ENCODE measurements at regions not wholly inside any gene's neighbourhood (a gene's known extent, or its start where the extent isn't known, plus 50 kb on each side); places are given as distances from the start of the nearest gene placed in this dataset.
"Not testable (repeated sequence)": the region's sequence is repeated elsewhere in the genome, so short reads cannot be mapped to it uniquely, and the experiment has no call there.

DNA sequence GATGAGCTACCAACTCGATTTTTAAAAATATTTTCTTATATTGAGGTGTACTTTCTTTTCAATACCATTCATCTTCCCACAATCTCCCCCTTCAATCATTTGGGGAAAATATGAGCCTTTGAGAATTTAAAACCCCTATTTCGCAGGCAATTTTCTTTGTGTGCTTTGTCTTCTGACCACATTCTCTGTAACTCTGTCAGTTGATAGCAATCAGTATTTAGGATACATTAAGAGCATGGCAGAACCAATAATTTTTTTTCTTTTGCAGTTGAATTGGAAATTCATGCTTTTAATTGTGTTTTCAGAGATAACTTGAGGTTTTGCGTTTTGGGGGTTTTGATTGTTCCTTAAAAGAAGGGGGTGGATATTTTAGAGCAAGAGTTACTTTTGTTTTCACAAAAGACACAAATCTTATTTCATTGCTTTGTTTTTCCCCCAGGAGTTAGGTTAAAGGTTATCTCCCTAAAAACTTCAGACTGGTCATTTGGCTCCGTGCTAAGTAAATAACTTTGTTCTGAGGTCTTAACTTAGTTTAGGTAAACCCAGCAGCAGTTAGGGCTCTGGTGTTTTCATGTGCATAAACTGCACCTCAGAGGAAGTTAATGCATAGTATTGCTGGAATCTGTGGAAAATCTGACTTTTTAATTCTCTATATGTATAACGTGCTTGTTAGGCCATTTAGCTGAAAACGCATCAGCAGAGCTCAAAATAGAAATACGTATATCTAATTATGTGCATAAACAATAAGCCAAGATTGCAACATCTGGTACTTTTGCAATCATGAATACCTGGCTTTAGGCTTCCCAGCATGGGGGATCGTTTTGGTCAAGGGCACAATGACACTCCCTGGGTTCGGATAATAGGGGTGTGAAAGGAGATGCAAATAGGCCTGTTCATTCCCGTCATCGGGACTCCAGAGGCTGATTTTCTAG is 676.4 kb upstream of the ANKRD30A start:
- DNase-seq (ENCODE audit: low spot score), result no peak

DNA sequence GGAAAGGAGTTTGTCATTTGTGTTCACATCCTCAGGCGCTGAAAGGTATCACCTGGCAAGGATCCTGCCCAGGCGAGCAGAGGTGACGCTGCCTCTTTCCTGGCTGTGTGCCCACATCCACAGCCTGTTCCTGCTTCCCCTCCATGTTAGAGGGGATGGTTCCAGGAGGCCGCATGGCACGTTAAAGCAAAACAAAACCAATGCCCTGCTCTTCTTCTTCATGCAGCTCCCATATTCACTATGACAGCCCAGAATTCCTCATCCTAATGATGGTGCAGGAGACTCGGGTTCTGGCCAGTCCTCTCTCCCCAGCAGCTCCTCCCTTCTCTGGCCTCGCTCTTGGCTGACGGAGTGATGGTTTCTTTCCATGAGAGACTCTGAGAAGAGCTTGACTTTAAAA is 678.5 kb upstream of the ANKRD30A start:
- DNase-seq (ENCODE audit: low spot score), result no peak

DNA sequence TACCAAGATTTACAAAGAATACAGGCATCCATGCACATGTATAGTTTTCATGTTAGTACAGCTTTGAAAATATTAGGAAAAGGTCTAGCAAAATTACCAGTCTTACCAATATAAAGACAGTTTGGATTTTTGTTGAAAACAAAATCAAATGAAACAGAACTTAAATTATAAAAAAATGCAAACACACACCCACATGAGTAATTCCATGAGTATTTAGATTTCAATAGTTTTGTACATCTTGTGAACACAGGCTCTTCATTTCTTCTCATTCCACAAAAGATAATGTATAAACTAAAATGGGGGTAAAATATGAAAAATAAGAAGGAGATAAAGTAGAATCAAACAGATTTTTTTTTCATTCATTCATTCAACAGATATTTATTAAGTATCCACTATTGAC is 682.2 kb upstream of the ANKRD30A start:
- DNase-seq (ENCODE audit: low spot score), result no peak

DNA sequence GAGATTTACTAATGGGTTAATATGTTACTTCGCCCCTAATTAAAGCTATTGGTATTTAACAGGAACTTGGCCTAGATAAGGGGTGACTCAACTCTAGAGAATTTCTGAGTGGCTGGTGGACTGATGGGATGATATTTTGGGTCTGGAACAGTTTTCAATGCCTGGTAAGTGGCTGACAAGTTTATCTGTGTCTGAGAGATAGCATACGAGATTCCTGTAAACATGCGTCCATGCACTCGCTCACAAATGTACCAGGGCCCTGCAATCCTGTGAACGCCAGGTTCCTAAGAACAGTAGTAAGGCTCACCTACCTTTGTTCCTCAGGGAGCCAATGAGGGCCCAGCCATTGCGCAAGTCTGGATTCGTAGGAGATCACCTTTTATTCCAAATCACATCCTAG is 683.8 kb upstream of the ANKRD30A start:
- DNase-seq (ENCODE audit: low spot score), result no peak

- no peak for DNase-seq (ENCODE audit: low spot score)
These were observed 684.9 kb upstream of the ANKRD30A start for GRCh38 chr10:36440539-36440938.

DNA sequence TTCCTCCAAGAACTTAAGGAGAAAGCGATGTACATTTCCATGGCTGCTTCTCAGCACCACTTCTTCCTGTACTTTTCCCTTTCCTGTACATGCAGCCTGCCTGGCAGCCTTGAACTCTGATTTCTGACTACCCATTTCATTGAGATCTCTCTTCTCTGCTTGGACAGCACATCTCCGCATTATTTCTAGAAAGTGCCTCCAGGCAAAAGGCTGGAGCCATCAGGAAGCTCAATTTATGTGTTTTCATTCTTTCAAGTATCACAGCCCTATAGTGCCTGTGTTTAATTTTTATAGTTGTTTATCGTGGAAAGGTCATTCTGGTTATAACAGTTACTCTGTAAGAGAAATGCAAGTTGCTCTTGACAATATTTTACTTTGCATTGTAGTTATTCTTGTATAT is 688.0 kb upstream of the ANKRD30A start:
- DNase-seq (ENCODE audit: low spot score), result no peak

GRCh38 chr10:36428507-36428906 is 696.9 kb upstream of the ANKRD30A start:
- no peak for DNase-seq (ENCODE audit: low spot score)

DNA sequence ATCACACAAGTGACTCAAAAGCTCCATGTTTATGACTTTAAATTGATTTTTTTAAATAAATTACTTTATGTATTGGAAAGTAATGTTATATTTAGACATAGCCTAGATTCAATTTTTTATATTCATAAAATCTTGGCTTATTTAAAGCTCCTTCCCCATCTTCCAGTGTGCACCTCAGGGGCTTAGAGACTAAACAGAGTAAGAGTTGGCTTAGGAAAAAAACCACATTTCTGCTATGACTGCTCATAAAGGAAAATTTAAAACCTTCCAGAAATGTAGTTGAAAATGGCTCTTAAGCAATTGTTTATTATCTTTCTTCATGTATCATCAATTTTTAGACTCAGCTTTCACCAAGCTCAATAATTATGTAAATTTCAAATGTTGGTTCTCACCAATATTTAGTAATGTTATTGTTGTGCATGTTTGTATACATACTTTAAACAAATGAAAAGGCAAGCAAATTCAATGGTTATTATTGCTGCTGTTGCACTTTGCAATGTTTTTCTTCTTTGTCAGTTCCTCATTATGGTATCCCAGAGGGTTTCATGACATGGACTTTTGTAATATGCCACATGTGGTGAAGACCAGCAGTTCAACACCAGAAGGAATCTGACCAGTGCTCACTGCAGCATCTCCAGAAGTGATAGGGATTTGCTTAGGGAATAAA is 700.1 kb upstream of the ANKRD30A start:
- no peak for DNase-seq (ENCODE audit: low spot score)

DNA sequence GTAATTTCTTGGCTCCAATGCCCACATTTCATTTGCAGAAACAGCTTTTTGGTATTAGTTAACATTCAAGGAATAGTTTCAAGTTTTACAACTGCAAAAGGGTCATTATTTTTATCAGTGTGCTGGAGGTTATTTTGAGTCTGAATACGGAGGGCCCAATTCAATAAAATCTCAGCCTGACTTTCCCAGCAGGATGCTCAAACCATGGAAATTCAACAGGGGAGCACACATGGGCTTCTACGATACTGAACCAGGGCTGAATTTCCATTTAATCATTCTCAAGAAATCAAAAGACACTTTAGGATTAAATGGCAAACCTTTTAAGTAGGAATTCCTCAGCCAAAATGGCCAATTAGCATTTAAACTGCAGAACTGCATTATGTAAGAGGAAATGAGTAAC is 700.9 kb upstream of the ANKRD30A start:
- DNase-seq (ENCODE audit: low spot score), result no peak

GRCh38 chr10:36423821-36424248 is 701.6 kb upstream of the ANKRD30A start:
- no peak for DNase-seq (ENCODE audit: low spot score)

DNA sequence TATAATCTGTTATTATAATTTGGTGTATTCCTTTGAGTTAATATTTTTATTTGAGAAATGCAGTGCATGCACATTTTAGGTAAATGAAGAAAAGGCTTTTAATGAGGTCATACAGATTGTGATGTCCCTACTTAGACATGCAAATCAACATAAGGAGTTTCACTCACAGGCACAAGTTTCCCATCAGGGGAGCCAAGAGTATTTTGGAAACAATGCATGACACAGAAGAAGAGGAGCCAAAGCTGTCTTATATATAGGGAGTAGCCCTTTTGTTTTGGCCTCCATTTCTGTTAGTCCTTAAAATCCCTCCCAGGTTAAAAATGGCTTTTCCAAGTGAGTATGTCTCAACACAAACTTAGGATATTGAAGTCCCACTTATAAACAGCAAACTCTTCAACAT is 703.4 kb upstream of the ANKRD30A start:
- DNase-seq (ENCODE audit: low spot score), result no peak

- no peak for DNase-seq (ENCODE audit: low spot score)
These were observed 708.9 kb upstream of the ANKRD30A start for GRCh38 chr10:36416513-36416912.

DNA sequence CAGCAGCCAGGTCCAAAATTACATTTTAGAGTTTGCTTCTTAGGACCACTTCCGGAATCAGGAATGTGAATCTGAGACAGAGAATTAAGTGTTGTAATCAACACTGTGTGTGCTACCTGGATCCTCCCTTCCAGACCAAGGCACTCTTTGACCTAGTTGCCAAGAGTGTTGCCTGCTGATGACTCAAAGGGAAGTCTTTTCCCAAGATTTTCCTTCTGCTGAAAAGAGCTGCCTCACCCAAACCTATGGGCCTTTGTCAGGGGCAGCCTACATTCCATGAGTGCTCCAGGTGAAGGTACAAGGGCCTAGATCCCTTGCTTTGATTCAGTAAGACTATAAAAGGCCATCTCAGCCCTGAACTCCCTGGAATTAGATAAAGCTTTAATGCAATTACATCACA is 712.5 kb upstream of the ANKRD30A start:
- no peak for DNase-seq (ENCODE audit: low spot score)

DNA sequence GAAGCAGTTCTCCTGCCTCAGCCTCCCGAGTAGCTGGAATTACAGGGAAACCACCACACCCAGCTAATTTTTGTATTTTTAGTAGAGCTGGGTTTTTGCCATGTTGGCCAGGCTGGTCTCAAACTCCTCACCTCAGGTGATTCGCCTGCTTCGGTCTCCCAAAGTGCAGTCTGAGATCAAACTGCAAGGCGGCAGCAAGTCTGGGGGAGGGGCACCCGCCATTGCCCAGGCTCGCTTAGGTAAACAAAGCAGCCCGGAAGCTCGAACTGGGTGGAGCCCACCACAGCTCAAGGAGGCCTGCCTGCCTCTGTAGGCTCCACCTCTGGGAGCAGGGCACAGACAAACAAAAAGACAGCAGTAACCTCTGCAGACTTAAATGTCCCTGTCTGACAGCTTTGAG is 725.2 kb upstream of the ANKRD30A start:
- not testable (repeated sequence) for DNase-seq (ENCODE audit: low spot score)

DNA sequence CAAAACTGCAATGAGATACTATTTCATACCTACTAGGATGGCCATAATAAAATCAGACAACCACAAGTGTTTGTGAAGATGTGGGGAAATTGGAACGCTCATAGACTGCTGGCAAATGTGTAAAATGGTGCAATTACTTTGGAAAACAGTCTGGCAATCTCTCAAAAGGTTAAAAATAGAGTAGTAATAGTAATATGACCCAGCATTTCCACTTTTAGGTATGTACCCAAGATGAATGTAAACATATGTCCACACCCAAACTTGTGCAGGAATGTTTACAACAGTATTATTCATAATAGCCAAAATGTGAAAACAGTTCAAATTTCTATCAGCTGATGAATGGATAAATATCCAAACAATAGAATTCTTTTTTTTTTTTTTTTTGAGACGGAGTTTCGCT is 731.6 kb upstream of the ANKRD30A start:
- no peak for DNase-seq (ENCODE audit: low spot score)

DNA sequence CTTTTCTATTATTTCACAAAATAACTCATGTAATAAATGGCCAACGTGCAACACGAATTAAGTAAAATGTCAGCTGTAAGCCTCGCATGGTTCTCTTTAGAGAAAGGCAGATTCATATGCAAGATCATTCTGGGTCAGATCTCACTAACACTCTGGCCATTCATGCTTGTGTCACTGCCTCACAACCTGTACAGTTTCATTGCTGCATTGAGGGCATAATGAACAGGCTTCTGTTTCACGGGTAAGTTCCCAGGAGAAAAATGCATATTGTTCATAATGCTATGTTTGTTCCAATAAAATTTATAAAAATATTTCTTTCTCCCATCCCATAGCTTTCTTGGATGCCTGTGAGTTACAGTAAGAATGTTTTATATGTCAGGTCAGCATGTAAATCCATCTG is 734.0 kb upstream of the ANKRD30A start:
- DNase-seq (ENCODE audit: low spot score), result no peak

DNA sequence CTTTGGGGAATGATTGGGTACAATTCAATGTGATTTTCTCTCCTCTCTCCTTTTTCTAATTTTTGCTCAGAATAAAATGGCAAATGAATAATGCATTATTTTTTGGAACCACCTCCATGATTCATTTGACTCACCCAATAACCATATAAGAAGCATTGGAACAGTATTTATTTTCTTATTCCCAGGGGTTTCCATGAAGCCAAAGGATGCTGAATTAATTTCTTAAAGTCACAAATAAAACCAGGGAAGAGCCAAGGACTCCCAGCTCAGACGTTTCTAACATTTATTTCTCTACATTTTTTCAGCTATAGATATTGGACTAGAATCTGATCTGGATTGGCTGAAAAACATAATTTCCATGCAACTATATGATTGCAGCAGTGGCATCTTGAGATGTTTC is 735.2 kb upstream of the ANKRD30A start:
- no peak for DNase-seq (ENCODE audit: low spot score)

- no peak for DNase-seq (ENCODE audit: low spot score)
These were observed 737.2 kb upstream of the ANKRD30A start for GRCh38 chr10:36388166-36388565.

DNA sequence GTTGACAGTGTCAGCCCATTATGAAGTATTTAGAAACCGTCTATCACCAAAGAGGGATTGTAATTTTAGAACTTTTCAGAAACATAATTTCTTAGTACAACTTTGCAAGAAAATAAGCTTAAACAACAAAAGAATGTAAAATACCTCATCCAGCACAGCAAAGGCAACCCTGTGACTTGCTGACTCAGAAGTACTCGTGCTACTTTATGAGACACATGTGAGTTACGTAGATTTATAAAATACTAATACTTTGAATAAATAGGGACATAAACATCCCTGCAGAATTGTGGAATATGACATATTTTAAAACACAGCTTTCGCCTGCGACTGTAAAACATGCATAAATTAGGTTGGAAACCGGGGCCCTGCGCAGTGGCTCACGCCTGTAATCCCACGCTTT is 739.7 kb upstream of the ANKRD30A start:
- DNase-seq (ENCODE audit: low spot score), result no peak

DNA sequence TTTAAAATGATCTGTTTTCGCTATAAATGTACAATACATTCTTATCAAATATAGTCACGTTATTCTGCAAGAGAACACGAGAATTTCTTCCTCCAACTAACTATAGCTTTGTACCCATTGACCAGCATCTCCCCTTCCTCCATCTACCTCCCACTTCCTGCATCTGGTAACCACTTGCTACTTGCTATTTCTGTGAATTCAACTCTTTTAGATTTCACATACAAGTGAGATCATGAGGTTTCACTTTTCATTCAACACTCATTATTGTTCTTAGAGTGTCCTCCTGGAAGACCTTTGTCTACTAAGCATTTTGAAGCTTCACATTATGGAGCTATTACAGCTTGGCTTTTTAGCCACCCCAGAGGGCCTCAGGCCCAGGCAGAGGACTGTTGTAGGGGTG is 741.3 kb upstream of the FZD8 start:
- no peak for DNase-seq (ENCODE audit: low spot score)

DNA sequence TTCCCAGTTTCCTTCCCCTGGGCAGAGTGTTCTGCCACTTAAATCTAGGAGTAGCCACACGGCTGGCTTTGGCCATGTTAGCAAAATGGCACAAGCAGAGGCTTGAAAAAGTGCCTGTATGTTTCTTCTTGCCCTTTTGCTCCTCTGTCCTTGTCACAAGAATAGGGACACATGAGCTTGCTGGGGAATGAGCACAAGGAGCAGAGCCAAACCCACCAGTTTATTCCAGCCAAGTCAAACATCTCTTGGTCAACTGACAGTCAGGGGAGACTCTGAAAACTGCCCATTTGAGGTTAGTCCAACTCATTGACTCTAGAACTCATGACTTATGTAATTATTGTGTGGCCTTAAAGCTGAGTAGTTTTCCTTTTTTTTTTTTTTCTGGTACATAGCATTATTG is 739.7 kb upstream of the FZD8 start:
- no peak for DNase-seq (ENCODE audit: low spot score)

DNA sequence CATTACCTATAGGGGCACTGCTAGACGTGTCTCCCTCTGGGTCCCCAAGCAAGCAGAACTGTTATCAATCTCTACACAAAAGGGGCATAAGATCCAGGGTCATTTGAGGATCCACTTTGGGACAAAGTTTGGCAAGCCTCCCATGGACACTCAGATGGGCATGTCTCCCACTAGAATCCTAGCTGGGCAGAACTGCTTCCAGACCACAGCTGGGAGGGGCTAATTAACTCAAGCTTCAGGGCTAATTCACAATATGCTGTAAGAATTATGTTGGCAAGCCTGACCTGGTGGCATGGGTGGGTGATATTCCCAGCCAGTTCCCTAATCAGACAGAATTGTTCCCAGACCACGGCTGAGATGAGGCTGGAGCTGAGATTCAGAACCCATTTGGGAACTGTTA is 738.4 kb upstream of the FZD8 start:
- no peak for DNase-seq (ENCODE audit: low spot score)

DNA sequence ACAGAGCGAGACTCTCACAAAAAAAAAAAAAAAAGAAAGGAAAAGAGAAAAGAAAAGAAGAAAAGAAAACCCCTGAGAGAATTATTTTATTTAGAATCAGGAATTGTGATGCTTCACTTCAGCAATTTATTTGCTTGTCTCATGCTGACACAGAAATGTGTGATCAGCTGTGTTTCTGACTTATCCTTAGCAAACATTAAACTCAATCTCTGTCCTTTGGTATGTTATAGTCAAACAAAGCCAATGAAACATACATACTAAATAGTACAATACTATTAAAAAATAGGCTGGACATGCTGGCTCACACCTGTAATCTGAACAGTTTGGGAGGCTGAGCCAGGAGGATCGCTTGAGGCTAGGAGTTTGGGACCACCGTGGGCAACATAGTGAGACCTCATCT is 733.0 kb upstream of the FZD8 start:
- no peak for DNase-seq (ENCODE audit: low spot score)

All from Ammon's horn (tissue), 1 donor.